Endothelial cell of umbilical vein (primary cell): ENCODE measurements at regions not wholly inside any gene's neighbourhood (a gene's known extent, or its start where the extent isn't known, plus 50 kb on each side); places are given as distances from the start of the nearest gene placed in this dataset.

ENCODE experiments used
- CTCF ChIP-seq, 2 donors: IDR thresholded peaks; 1 replicate in 1 of 2; 2 replicates in 1 of 2; pipeline ENCODE4 v1.5.1; 2011; ENCODE audit warnings: low read length in 2 of 2, mild to moderate bottlenecking in 2 of 2, moderate library complexity in 2 of 2, control low read depth in 1 of 2, inconsistent platforms in 1 of 2, low read depth in 1 of 2; ENCODE audit not compliant: insufficient read depth in 1 of 2; ENCODE audit errors: extremely low read depth in 1 of 2
- EZH2 ChIP-seq: IDR thresholded peaks from 2 replicates; pipeline ENCODE4 v1.6.1; 2012; ENCODE audit warnings: borderline replicate concordance, low read depth, mild to moderate bottlenecking, moderate library complexity, low read length, inconsistent platforms; ENCODE audit not compliant: severe bottlenecking
- GATA2 ChIP-seq: IDR thresholded peaks from 2 replicates; pipeline ENCODE4 v1.7.0; 2011; ENCODE audit warnings: low read depth, mild to moderate bottlenecking, moderate library complexity, mixed read lengths, low read length; ENCODE audit not compliant: insufficient read length, insufficient read depth
- MAX ChIP-seq: IDR thresholded peaks from 2 replicates; pipeline ENCODE4 v1.6.1; 2011; ENCODE audit not compliant: insufficient read depth, insufficient read length
- POLR2A ChIP-seq: IDR thresholded peaks from 2 replicates; pipeline ENCODE4 v1.6.1; 2012; ENCODE audit warnings: low read depth, mild to moderate bottlenecking, control low read depth, low read length
- POLR2AphosphoS5 ChIP-seq: IDR thresholded peaks from 2 replicates; pipeline ENCODE4 v1.6.1; 2012; ENCODE audit warnings: low read depth, mild to moderate bottlenecking, control low read depth, low read length, moderate library complexity; ENCODE audit not compliant: insufficient read depth

DNA sequence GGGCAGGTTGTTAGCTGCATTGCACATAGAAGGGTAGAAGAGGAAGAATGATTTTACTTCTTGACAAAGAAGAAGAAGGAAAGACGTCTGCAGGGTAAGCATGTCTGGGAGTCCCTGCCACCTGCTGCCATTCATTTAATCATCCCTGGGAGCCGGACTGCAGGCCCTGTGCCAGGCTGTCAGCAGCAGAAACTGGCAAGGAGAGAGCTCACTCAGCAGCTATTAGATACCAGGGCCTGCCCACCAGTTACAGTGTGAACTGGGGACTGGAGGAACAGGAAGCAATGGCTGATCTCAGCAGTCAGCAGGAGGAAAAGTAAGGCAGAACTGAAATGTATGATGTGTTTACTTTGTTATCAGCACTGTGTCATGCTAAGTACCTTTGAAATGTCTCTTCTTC, 75.7 kb upstream of the C1orf87 start:
- TF ChIP-seq POLR2AphosphoS5 (no peak), CTCF (IDR thresholded peaks at IDR 0.05; ENCODE audit: extremely low read depth in 1 of 2, insufficient read depth in 1 of 2, low read depth in 1 of 2, low read length in 2 of 2) (no peak), POLR2A (no peak), MAX (no peak), GATA2 (no peak), EZH2 (no peak)
